HL-60 (cell line): ENCODE measurements at regions not wholly inside any gene's neighbourhood (a gene's known extent, or its start where the extent isn't known, plus 50 kb on each side); places are given as distances from the start of the nearest gene placed in this dataset.

Experiments used
- CTCF ChIP-seq: IDR thresholded peaks from one replicate; pipeline ENCODE4 v1.5.1; 2011; ENCODE audit warnings: low read length, control low read depth, inconsistent platforms; ENCODE audit not compliant: insufficient read depth
- POLR2AphosphoS5 ChIP-seq: IDR thresholded peaks from 2 replicates; pipeline ENCODE4 v1.6.1; 2012; ENCODE audit warnings: low read depth
- REST ChIP-seq: IDR thresholded peaks from 2 replicates; pipeline ENCODE4 v1.6.1; 2012; ENCODE audit warnings: low read depth; ENCODE audit not compliant: insufficient replicate concordance

DNA sequence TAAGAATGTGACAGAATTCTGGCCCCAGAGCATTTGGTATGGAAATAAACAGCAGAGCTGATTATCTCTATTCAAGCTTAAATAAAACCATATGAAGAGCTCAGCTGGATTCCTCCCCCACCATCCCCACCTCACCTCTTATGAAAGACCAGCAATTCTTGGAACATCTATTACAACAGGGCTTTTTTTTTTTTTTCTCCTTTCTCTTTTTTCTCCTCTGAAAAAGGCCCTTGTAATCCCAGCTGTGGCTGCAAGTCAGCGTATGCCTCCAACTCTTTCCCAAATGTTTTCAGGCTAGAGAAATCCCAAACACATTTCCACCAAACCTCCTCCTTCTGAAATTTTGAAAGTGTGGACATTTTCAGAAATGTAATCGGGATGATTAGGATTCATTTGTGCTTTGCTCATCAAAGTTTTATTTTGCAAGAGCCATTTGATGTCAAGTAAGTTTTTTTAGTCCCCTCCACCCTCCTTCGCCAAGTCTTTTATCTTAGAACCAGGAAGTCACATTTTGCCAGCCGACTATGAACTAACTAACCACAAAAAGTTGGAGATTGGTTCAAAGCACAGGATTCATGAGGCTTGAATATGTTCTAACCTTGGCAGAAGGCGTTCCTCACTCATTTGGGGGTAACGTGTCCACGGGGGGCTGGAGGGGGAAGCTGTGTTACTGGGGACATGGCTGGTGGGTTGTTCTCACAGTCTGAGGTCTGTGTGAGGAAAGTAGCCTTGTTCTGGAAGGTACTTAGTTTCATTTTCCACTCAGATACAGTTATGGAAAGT, 142.0 kb upstream of the PDZRN3 start:
- TF ChIP-seq CTCF (no peak), POLR2AphosphoS5 (no peak), REST (no peak)
